GM12874 (cell line): ENCODE measurements at regions not wholly inside any gene's neighbourhood (a gene's known extent, or its start where the extent isn't known, plus 50 kb on each side); places are given as distances from the start of the nearest gene placed in this dataset.

Source experiments
- TF ChIP-seq, protein P1 (sequence below): IDR thresholded peaks from 2 replicates; pipeline ENCODE4 v1.5.1; 2011; ENCODE audit warnings: low read depth, mild to moderate bottlenecking, control low read depth, low read length, moderate library complexity; ENCODE audit not compliant: insufficient read depth

GRCh38 chr20:40467703-40468411, 221.2 kb downstream of the MAFB start:
- TF ChIP-seq, protein P1, sequence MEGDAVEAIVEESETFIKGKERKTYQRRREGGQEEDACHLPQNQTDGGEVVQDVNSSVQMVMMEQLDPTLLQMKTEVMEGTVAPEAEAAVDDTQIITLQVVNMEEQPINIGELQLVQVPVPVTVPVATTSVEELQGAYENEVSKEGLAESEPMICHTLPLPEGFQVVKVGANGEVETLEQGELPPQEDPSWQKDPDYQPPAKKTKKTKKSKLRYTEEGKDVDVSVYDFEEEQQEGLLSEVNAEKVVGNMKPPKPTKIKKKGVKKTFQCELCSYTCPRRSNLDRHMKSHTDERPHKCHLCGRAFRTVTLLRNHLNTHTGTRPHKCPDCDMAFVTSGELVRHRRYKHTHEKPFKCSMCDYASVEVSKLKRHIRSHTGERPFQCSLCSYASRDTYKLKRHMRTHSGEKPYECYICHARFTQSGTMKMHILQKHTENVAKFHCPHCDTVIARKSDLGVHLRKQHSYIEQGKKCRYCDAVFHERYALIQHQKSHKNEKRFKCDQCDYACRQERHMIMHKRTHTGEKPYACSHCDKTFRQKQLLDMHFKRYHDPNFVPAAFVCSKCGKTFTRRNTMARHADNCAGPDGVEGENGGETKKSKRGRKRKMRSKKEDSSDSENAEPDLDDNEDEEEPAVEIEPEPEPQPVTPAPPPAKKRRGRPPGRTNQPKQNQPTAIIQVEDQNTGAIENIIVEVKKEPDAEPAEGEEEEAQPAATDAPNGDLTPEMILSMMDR, result no peak

- TF ChIP-seq, protein P1, result no peak
Observed at GRCh38 chr20:40467067-40467466, 222.0 kb downstream of the MAFB start.

DNA sequence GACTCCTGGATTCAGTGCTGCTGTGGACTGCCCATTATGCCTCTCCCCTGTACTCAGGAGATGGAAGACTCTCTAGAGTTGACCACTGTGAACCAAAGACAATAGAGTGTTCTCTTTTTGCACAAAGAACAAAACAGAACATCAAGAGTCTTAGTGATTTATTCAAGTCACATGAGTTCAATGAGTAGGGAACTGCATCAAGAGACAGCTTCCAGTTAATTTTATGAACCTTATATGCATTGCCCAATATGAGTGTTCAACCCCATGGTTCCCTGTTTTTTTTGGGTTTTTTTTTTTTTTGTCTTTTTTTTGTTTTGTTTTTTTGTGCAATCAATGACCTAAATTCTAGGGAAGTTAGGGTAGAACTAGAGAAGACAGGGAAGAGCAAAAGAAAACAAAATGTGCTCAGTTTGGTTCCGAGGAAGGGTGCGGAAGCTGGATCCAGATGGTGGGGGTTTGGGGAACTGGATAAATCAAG, 224.3 kb downstream of the MAFB start:
- TF ChIP-seq, protein P1, result no peak

GRCh38 chr20:40463171-40463570, 225.9 kb downstream of the MAFB start:
- TF ChIP-seq, protein P1, result no peak

- TF ChIP-seq, protein P1, result no peak
Observed at GRCh38 chr20:40462566-40462965, 226.5 kb downstream of the MAFB start.

DNA sequence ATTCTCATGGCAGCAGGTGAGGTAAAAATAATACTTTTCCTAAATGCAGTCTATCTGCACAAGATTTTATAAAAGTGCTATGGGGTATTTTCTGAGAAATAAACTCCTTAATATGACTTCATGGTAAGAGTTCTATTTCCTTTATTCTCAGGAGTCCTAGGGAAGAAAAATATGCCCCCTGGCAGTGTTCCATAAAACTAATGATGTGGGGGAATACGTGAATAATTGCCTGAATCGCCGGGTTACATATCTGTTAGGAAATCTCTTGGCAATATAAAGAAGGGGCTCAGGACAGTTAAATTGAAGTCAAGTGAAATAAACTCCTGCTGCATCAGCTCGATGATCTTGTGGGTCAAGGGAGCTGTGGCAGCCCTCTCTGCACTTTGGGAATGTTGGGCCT, 229.7 kb downstream of the MAFB start:
- TF ChIP-seq, protein P1, result no peak

- TF ChIP-seq, protein P1, result no peak
Observed at GRCh38 chr20:40457404-40457803, 231.6 kb downstream of the MAFB start.

DNA sequence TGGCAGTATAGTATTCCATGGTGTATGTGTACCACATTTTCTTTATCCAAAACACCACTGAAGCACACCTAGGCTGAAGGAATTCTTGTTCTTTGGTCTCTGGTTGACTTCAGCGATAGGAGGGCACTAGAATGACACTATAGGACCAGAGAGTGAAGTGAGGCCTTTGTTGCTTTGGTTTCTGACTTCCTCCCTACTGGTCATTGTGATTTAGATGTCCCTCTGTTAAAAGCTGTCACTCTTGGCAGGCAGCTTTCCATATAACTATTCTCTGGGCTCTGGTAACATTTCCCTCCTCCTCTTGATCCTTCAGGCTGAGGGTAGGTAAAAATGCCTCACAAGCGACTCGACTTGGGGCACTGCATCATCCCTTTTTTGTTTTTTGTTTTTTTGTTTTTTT, 236.3 kb downstream of the MAFB start:
- TF ChIP-seq, protein P1, result no peak
